RWPE1 (cell line): ENCODE measurements at regions not wholly inside any gene's neighbourhood (a gene's known extent, or its start where the extent isn't known, plus 50 kb on each side); places are given as distances from the start of the nearest gene placed in this dataset.
"Not testable (repeated sequence)": the region's sequence is repeated elsewhere in the genome, so short reads cannot be mapped to it uniquely, and the experiment has no call there.

ENCODE experiments used
- CTCF ChIA-PET: fragments of 350-600 bp; sonication (Branson Sonifier 250); formaldehyde crosslinking; extraction: SDS; loops from one replicate; lab custom pipeline; 2021; lab: Yijun Ruan, JAX
- POLR2A ChIA-PET: fragments of 400-600 bp; formaldehyde crosslinking; extraction: SDS; loops from one replicate; lab custom pipeline; 2020; ENCODE audit warnings: antibody characterized with exemption; ENCODE audit not compliant: low non-redundant PET; lab: Yijun Ruan, JAX
- DNase-seq: peaks from one replicate; pipeline ENCODE4 v3.0.0; 2012; ENCODE audit warnings: low spot score
- H3K27ac ChIP-seq: fragments of 450-650 bp; 2 replicates; pipeline ENCODE4 v1.5.1; 2017
- CTCF ChIP-seq: fragments of 450-650 bp; conservative IDR thresholded peaks from 2 replicates; pipeline ENCODE4 v1.5.1; 2017; ENCODE audit warnings: low read depth, mild to moderate bottlenecking

GRCh38 chr3:118533676-118534075, 501.0 kb downstream of the IGSF11 start:
- no peak for TF ChIP-seq CTCF
- ChIA-PET CTCF (no interaction called here), POLR2A (no interaction called here)
- no peak for DNase-seq
- H3K27ac ChIP-seq, result no peak overlapping the region

GRCh38 chr3:118534519-118534918, 500.1 kb downstream of the IGSF11 start:
- no peak overlapping the region for H3K27ac ChIP-seq
- TF ChIP-seq CTCF, result no peak
- CTCF ChIA-PET, result no interaction called here
- POLR2A ChIA-PET, result no interaction called here
- no peak for DNase-seq

GRCh38 chr3:118536764-118537163, 497.9 kb downstream of the IGSF11 start:
- no peak for TF ChIP-seq CTCF
- ChIA-PET CTCF (no interaction called here), POLR2A (no interaction called here)
- peak; percentile 81 for DNase-seq
- H3K27ac ChIP-seq, result no peak overlapping the region

GRCh38 chr3:118537454-118537853, 497.2 kb downstream of the IGSF11 start:
- no peak for TF ChIP-seq CTCF
- DNase-seq, result no peak
- ChIA-PET CTCF (no interaction called here), POLR2A (no interaction called here)
- H3K27ac ChIP-seq, result no peak overlapping the region

- ChIA-PET CTCF (no interaction called here), POLR2A (no interaction called here)
- no peak for TF ChIP-seq CTCF
- no peak overlapping the region for H3K27ac ChIP-seq
- no peak for DNase-seq
These were observed 496.5 kb downstream of the IGSF11 start for GRCh38 chr3:118538187-118538586.

- CTCF ChIA-PET, POLR2A ChIA-PET: not testable (repeated sequence)
- H3K27ac ChIP-seq, result peak overlapping the region; percentile 57
These were observed 494.7 kb downstream of the IGSF11 start for GRCh38 chr3:118539820-118540447.

GRCh38 chr3:118540448-118540821, 494.2 kb downstream of the IGSF11 start:
- H3K27ac ChIP-seq, result peak overlapping the region; percentile 57
- CTCF ChIA-PET, POLR2A ChIA-PET, DNase-seq: not testable (repeated sequence)

More at GRCh38 chr3:118539820-118540447, 494.7 kb downstream of the IGSF11 start:
- not testable (repeated sequence) for DNase-seq

- DNase-seq, result no peak
- ChIA-PET POLR2A (no interaction called here), CTCF (no interaction called here)
- no peak for TF ChIP-seq CTCF
- H3K27ac ChIP-seq, result no peak overlapping the region
These were observed 493.8 kb downstream of the IGSF11 start for GRCh38 chr3:118540826-118541225.
